Progenitor cell of endocrine pancreas (in vitro differentiated cells): ENCODE measurements at regions not wholly inside any gene's neighbourhood (a gene's known extent, or its start where the extent isn't known, plus 50 kb on each side); places are given as distances from the start of the nearest gene placed in this dataset.
"Not testable (repeated sequence)": the region's sequence is repeated elsewhere in the genome, so short reads cannot be mapped to it uniquely, and the experiment has no call there.

ENCODE experiments used
- DNase-seq: peaks from one replicate; pipeline ENCODE4 v3.0.0; 2021; ENCODE audit warnings: low spot score; ENCODE audit not compliant: unreplicated experiment
- H3K27ac Mint-ChIP-seq: 2 replicates; pipeline ENCODE4 v1.8.0; 2021; ENCODE audit warnings: mild to moderate bottlenecking, moderate library complexity, mixed read lengths
- H3K27me3 Mint-ChIP-seq: 2 replicates; pipeline ENCODE4 v1.8.0; 2021; ENCODE audit warnings: mixed read lengths
- H3K36me3 Mint-ChIP-seq: 2 replicates; pipeline ENCODE4 v1.8.0; 2022; ENCODE audit warnings: mixed read lengths; ENCODE audit not compliant: insufficient read depth
- H3K4me1 Mint-ChIP-seq: 2 replicates; pipeline ENCODE4 v1.8.0; 2021; ENCODE audit warnings: low read depth, mixed read lengths
- H3K4me3 Mint-ChIP-seq: 2 replicates; pipeline ENCODE4 v1.8.0; 2021; ENCODE audit warnings: low read depth, mild to moderate bottlenecking, moderate library complexity, mixed read lengths
- H3K9me3 Mint-ChIP-seq: 2 replicates; pipeline ENCODE4 v1.8.0; 2021; ENCODE audit warnings: low read depth, mixed read lengths
- TF ChIP-seq, protein P1 (sequence below): fragments of 200-600 bp; sonication (generic); IDR thresholded peaks from one replicate; pipeline ENCODE4 v1.5.0; 2021; ENCODE audit warnings: antibody characterized with exemption, mild to moderate bottlenecking; ENCODE audit not compliant: unreplicated experiment

DNA sequence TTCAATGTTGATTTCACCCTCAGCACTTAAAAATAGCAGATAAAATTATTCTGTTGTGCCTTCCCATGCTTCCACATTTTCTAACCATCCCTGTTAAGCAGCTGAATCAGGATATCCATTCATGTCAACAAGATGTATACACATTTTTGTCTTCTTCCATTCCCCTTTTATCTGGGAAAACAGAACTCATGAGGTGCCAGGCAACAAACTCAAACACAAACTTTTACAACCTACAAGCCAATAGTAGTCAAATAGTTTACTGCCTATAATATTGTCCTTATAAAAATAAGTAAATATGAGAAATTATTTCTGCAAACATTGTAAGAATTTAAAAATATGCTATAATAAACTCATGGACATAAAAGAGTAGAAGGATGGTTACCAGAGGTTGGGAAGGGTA lies 1569.8 kb downstream of the REEP3 start:
- no peaks in the 10 kb centered on the region for H3K36me3 Mint-ChIP-seq
- H3K4me1 Mint-ChIP-seq, result no peaks in the 10 kb centered on the region
- no peak overlapping the region for H3K27ac Mint-ChIP-seq
- peaks cover 10% of the 10 kb centered on the region for H3K9me3 Mint-ChIP-seq
- no peak for DNase-seq
- no peaks in the 10 kb centered on the region for H3K27me3 Mint-ChIP-seq
- no peak overlapping the region for H3K4me3 Mint-ChIP-seq
- TF ChIP-seq, protein P1, sequence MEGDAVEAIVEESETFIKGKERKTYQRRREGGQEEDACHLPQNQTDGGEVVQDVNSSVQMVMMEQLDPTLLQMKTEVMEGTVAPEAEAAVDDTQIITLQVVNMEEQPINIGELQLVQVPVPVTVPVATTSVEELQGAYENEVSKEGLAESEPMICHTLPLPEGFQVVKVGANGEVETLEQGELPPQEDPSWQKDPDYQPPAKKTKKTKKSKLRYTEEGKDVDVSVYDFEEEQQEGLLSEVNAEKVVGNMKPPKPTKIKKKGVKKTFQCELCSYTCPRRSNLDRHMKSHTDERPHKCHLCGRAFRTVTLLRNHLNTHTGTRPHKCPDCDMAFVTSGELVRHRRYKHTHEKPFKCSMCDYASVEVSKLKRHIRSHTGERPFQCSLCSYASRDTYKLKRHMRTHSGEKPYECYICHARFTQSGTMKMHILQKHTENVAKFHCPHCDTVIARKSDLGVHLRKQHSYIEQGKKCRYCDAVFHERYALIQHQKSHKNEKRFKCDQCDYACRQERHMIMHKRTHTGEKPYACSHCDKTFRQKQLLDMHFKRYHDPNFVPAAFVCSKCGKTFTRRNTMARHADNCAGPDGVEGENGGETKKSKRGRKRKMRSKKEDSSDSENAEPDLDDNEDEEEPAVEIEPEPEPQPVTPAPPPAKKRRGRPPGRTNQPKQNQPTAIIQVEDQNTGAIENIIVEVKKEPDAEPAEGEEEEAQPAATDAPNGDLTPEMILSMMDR, result no peak

DNA sequence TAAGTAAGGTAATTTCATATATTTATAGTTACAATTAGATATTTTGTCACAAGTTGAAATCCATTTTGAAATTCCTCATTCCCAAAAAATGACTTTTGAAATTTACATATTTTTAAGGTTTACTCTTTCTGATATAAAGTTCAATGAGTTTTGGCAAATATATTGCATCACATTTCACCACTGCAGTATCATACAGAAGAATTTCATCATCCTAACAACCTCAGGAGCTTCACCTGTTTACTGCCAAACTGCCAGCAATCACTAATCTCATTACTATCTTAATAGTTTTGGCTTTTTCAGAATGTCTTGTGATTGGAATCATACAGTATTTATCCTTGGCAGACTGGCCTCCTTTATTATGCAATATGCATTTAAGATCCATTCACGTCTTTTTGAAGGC lies 1578.9 kb downstream of the REEP3 start:
- Mint-ChIP-seq H3K4me1 (no peaks in the 10 kb centered on the region), H3K4me3 (no peak overlapping the region), H3K27ac (no peak overlapping the region), H3K36me3 (no peaks in the 10 kb centered on the region), H3K27me3 (no peaks in the 10 kb centered on the region), H3K9me3 (peaks cover 5% of the 10 kb centered on the region)
- TF ChIP-seq, protein P1, result no peak
- no peak for DNase-seq

DNA sequence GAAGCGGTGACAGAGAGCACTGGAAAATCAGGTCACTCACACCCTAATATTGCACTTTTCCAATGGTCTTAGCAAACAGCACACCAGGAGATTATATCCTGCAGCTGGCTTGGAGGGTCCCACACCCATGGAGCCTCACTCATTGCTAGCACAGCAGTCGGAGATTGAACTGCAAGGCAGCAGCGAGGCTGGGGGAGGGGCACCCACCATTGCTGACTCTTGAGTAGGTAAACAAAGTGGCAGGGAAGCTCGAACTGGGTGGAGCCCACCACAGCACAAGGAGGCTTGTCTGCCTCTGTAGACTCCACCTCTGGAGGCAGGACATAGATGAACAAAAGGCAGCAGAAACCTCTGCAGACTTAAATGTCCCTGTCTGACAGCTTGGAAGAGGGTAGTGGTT lies 1579.7 kb downstream of the REEP3 start:
- H3K27ac Mint-ChIP-seq, result not testable (repeated sequence)

DNA sequence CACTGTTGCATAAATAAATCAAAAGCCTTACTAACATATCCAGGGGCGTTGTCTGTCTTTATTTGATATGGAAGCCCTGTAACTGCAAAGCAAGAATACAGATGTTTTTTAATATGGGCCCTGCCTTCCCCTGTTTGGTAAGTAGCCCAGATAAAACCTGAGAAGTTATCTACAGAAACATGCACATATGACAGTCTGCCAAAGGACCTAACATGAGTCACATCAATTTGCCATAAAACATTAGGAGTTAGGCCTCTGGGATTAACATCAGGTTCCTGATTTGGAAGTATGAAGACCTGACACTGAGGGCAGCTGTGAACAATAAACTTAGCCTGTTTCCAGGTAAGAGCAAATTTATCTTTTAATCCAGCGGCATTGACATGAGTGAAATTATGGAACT lies 1588.8 kb downstream of the REEP3 start:
- TF ChIP-seq, protein P1, result no peak
- no peak overlapping the region for H3K27ac Mint-ChIP-seq
- no peak for DNase-seq
- H3K27me3 Mint-ChIP-seq, result no peaks in the 10 kb centered on the region
- H3K36me3 Mint-ChIP-seq, result no peaks in the 10 kb centered on the region
- H3K9me3 Mint-ChIP-seq, result peaks cover 3% of the 10 kb centered on the region
- H3K4me3 Mint-ChIP-seq, result no peak overlapping the region
- H3K4me1 Mint-ChIP-seq, result no peaks in the 10 kb centered on the region

More for the DNA sequence above, 1579.7 kb downstream of the REEP3 start:
- not testable (repeated sequence) for H3K9me3 Mint-ChIP-seq, H3K36me3 Mint-ChIP-seq, DNase-seq, H3K4me3 Mint-ChIP-seq, H3K4me1 Mint-ChIP-seq, H3K27me3 Mint-ChIP-seq

DNA sequence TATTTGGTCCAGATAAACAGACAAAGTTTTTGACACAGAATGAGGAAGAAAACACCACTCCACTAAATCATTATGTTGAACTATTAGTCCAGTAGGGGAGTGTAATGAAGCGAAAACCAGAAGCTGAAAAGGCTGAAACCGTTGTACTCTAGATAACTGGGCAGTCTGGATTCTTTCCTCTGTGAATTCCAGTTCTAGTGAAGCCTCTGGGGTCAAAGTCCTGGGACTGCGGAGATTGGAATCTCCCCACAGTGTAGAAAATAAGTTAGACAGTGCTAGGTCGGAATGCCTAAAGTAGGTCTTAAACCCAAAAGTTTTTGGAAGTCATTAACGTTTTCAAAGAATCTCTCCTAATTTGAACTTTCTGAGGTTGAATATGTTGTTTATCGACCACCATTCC lies 1589.9 kb downstream of the REEP3 start:
- DNase-seq, H3K27me3 Mint-ChIP-seq, H3K27ac Mint-ChIP-seq, H3K36me3 Mint-ChIP-seq, H3K4me3 Mint-ChIP-seq, H3K9me3 Mint-ChIP-seq, H3K4me1 Mint-ChIP-seq: not testable (repeated sequence)

DNA sequence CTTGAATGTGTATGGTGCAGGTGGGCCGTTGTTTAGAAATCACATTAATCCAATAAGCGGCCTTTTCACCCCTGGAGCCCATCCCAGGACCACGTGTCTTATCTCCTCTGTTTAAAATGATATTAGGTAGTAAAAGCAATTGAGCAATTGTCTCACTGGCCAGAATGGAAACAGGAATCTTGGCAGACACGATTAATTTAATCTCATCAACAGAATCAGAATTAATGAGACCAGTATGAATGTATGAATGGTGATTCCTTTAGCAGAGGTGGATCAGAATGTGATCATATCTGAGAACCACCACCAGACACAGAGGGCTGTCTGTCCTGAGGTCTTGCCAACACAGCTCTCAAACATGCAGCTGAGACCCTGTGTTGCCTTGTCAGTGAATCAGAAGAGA lies 1591.4 kb downstream of the REEP3 start:
- H3K4me1 Mint-ChIP-seq, result no peaks in the 10 kb centered on the region
- no peaks in the 10 kb centered on the region for H3K27me3 Mint-ChIP-seq
- H3K4me3 Mint-ChIP-seq, result no peak overlapping the region
- TF ChIP-seq, protein P1, result no peak
- H3K9me3 Mint-ChIP-seq, result no peaks in the 10 kb centered on the region
- no peak overlapping the region for H3K27ac Mint-ChIP-seq
- H3K36me3 Mint-ChIP-seq, result no peaks in the 10 kb centered on the region
- DNase-seq, result no peak

DNA sequence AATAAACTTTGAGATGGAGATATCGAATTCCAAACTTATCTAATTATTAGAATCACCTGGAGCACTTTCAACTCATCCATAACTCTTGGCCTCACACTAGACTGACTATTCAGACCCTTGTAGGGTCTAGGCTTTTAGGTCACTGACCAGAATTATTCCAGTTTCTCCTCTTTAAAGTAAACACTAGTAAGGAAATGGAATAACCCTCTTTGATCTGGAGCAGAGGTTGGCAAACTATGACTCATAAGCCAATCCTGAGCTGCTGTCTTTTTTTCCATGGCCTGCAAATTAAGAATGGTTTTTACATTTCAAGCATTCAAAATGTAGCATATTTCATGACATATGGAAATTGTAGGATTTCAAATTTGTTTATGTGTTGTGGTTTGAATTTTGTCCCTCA lies 1601.9 kb downstream of the REEP3 start:
- H3K36me3 Mint-ChIP-seq, result no peaks in the 10 kb centered on the region
- H3K9me3 Mint-ChIP-seq, result peaks cover 13% of the 10 kb centered on the region
- H3K4me3 Mint-ChIP-seq, result no peak overlapping the region
- no peaks in the 10 kb centered on the region for H3K27me3 Mint-ChIP-seq
- peaks cover 5% of the 10 kb centered on the region for H3K4me1 Mint-ChIP-seq
- DNase-seq, result no peak
- TF ChIP-seq, protein P1, result no peak
- no peak overlapping the region for H3K27ac Mint-ChIP-seq
